C4-2B (cell line): ENCODE measurements at regions not wholly inside any gene's neighbourhood (a gene's known extent, or its start where the extent isn't known, plus 50 kb on each side); places are given as distances from the start of the nearest gene placed in this dataset.

Source experiments
- ZFX ChIP-seq: fragments of 450-650 bp; IDR thresholded peaks from 2 replicates; pipeline ENCODE4 v1.6.1; 2017
- TF ChIP-seq, protein P1 (sequence below): fragments of 450-650 bp; conservative IDR thresholded peaks from 2 replicates; pipeline ENCODE4 v1.5.1; 2017; ENCODE audit warnings: mild to moderate bottlenecking

DNA sequence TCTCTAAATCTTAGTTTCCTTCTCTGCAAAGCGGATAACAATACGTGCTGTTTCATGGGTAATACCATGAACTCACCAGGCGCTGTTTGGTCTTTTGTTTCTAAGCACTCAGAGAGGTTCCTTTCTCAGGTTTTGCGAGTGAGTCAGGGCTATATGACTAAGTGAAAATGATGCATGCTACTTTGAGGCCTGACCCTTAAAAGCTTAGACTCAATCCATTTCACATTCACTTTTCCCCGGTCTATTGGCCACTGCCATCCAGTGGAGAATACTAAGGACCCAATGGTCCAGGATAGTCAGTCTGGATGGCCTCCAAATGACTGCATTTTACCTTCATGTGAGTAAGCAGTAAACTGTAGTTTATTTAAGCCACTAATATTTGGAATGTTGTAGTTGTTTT, 400.8 kb upstream of the SLIT2 start:
- TF ChIP-seq, protein P1, sequence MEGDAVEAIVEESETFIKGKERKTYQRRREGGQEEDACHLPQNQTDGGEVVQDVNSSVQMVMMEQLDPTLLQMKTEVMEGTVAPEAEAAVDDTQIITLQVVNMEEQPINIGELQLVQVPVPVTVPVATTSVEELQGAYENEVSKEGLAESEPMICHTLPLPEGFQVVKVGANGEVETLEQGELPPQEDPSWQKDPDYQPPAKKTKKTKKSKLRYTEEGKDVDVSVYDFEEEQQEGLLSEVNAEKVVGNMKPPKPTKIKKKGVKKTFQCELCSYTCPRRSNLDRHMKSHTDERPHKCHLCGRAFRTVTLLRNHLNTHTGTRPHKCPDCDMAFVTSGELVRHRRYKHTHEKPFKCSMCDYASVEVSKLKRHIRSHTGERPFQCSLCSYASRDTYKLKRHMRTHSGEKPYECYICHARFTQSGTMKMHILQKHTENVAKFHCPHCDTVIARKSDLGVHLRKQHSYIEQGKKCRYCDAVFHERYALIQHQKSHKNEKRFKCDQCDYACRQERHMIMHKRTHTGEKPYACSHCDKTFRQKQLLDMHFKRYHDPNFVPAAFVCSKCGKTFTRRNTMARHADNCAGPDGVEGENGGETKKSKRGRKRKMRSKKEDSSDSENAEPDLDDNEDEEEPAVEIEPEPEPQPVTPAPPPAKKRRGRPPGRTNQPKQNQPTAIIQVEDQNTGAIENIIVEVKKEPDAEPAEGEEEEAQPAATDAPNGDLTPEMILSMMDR, result no peak
- TF ChIP-seq ZFX, result no peak
